ENCODE measurements at regions not wholly inside any gene's neighbourhood (a gene's known extent, or its start where the extent isn't known, plus 50 kb on each side); places are given as distances from the start of the nearest gene placed in this dataset.

- DNase-seq (ENCODE audit: low spot score) (peak; percentile 25), FAIRE-seq (no peak)
Measured at GRCh38 chr7:64614812-64615211, 51.1 kb upstream of the ZNF107 start.

GRCh38 chr7:64613653-64614052, 50.8 kb upstream of the ZNF680 start:
- FAIRE-seq, result no peak

More at GRCh38 chr7:64613653-64614052, 50.8 kb upstream of the ZNF680 start:
- DNase-seq (ENCODE audit: low spot score), result no peak

Measured in RCC 7860 (cell line).